ENCODE measurements at regions not wholly inside any gene's neighbourhood (a gene's known extent, or its start where the extent isn't known, plus 50 kb on each side); places are given as distances from the start of the nearest gene placed in this dataset.

DNA sequence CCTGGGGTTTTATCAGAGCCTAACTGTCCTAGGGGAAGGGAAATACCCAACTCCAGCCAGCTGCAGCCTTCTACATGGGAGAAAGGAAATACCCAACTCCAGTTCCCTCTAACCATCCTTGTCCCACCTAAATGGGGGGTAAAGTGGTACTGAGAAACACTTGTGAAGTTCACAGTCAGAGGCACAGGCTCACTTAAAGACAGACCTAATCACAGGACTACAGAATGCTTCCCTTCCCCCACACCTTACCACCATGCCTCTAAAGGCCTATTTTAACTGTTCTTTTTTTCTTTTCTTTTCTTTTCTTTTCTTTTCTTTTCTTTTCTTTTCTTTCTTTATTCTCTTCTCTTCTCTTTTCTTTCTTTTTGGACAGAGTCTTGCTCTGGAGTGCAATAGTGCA, 324.6 kb downstream of the SPATA17 start:
- TF ChIP-seq CTCF (IDR thresholded peaks at IDR 0.05), result no peak
- H3K9ac ChIP-seq, result no peak overlapping the region
- H3K4me1 ChIP-seq, result no peaks in the 10 kb centered on the region
- H3K27ac ChIP-seq, result no peak overlapping the region
- H3K79me2 ChIP-seq, result no peaks in the 10 kb centered on the region
- H3K27me3 ChIP-seq (ENCODE audit: control insufficient read depth, insufficient read depth, low read length), result no peaks in the 10 kb centered on the region
- H3K4me3 ChIP-seq (ENCODE audit: low read depth, low read length), result no peak overlapping the region
- H3K9me3 ChIP-seq (ENCODE audit: control insufficient read depth, low read length), result no peaks in the 10 kb centered on the region
- no peaks in the 10 kb centered on the region for H3K36me3 ChIP-seq (ENCODE audit: control insufficient read depth, insufficient read depth, low read length)
- no peak overlapping the region for H2AFZ ChIP-seq
- H3K4me2 ChIP-seq (ENCODE audit: low read length), result no peak overlapping the region

DNA sequence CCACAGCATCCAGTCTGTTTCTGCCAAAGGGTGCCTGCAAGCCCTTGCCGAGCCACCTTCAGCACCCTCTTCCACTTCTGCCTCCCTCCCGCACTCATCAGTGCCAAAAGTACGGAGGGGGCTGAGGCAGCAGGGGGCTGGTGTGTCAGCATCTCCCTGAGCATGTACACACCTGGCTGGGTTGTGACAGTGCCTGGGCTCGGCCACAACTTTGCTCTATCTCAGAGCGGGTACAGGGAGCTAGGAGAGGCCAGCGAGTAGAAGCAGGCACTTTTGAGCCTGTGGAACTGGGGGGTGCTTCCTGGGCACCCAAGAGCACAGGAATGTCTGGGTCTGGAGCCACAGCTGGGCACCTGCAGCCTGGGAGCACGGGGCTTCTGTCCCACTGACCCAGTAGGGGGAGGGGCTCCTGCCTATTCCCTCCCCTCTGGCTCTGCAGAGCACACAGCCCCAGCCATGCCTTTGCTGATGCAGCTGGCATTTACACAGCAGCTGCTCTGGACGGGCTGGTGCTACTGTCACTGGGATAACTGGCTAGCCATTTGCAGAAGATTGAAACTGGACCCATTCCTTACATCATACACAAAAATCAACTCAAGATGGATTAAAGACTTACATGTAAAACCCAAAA, 319.8 kb upstream of the RRP15 start:
- H2AFZ ChIP-seq, result no peak overlapping the region
- H3K9me3 ChIP-seq (ENCODE audit: control insufficient read depth, low read length), result no peaks in the 10 kb centered on the region
- no peaks in the 10 kb centered on the region for H3K36me3 ChIP-seq (ENCODE audit: control insufficient read depth, insufficient read depth, low read length)
- no peak overlapping the region for H3K4me3 ChIP-seq (ENCODE audit: low read depth, low read length)
- H3K79me2 ChIP-seq, result no peaks in the 10 kb centered on the region
- no peak overlapping the region for H3K9ac ChIP-seq
- H3K27me3 ChIP-seq (ENCODE audit: control insufficient read depth, insufficient read depth, low read length), result no peaks in the 10 kb centered on the region
- no peak overlapping the region for H3K27ac ChIP-seq
- H3K4me2 ChIP-seq (ENCODE audit: low read length), result no peak overlapping the region
- no peaks in the 10 kb centered on the region for H3K4me1 ChIP-seq
- TF ChIP-seq CTCF (IDR thresholded peaks at IDR 0.05), result no peak

GRCh38 chr1:217968085-217968484, 317.0 kb upstream of the RRP15 start:
- no peak overlapping the region for H3K4me2 ChIP-seq (ENCODE audit: low read length)
- H3K79me2 ChIP-seq, result no peaks in the 10 kb centered on the region
- H3K36me3 ChIP-seq (ENCODE audit: control insufficient read depth, insufficient read depth, low read length), result no peaks in the 10 kb centered on the region
- TF ChIP-seq CTCF (IDR thresholded peaks at IDR 0.05), result no peak
- H3K4me3 ChIP-seq (ENCODE audit: low read depth, low read length), result no peak overlapping the region
- no peak overlapping the region for H3K9ac ChIP-seq
- H2AFZ ChIP-seq, result no peak overlapping the region
- no peaks in the 10 kb centered on the region for H3K4me1 ChIP-seq
- H3K9me3 ChIP-seq (ENCODE audit: control insufficient read depth, low read length), result no peaks in the 10 kb centered on the region
- no peaks in the 10 kb centered on the region for H3K27me3 ChIP-seq (ENCODE audit: control insufficient read depth, insufficient read depth, low read length)
- no peak overlapping the region for H3K27ac ChIP-seq

- Histone ChIP-seq H2AFZ (no peak overlapping the region), H3K79me2 (no peaks in the 10 kb centered on the region), H3K27me3 (ENCODE audit: control insufficient read depth, insufficient read depth, low read length) (no peaks in the 10 kb centered on the region), H3K9ac (no peak overlapping the region), H3K27ac (no peak overlapping the region), H3K4me1 (no peaks in the 10 kb centered on the region), H3K4me3 (ENCODE audit: low read depth, low read length) (no peak overlapping the region), H3K4me2 (ENCODE audit: low read length) (no peak overlapping the region), H3K36me3 (ENCODE audit: control insufficient read depth, insufficient read depth, low read length) (no peaks in the 10 kb centered on the region), H3K9me3 (ENCODE audit: control insufficient read depth, low read length) (no peaks in the 10 kb centered on the region)
- no peak for TF ChIP-seq CTCF (IDR thresholded peaks at IDR 0.05)
Observed at GRCh38 chr1:217969428-217969827, 315.7 kb upstream of the RRP15 start.

- TF ChIP-seq CTCF (IDR thresholded peaks at IDR 0.05), result no peak
- H3K27ac ChIP-seq, result no peak overlapping the region
- no peaks in the 10 kb centered on the region for H3K9me3 ChIP-seq (ENCODE audit: control insufficient read depth, low read length)
- no peaks in the 10 kb centered on the region for H3K36me3 ChIP-seq (ENCODE audit: control insufficient read depth, insufficient read depth, low read length)
- H3K9ac ChIP-seq, result no peak overlapping the region
- H3K79me2 ChIP-seq, result no peaks in the 10 kb centered on the region
- no peaks in the 10 kb centered on the region for H3K27me3 ChIP-seq (ENCODE audit: control insufficient read depth, insufficient read depth, low read length)
- H3K4me3 ChIP-seq (ENCODE audit: low read depth, low read length), result no peak overlapping the region
- no peak overlapping the region for H2AFZ ChIP-seq
- no peak overlapping the region for H3K4me2 ChIP-seq (ENCODE audit: low read length)
- no peaks in the 10 kb centered on the region for H3K4me1 ChIP-seq
Observed at GRCh38 chr1:217977943-217978342, 307.1 kb upstream of the RRP15 start.
